ENCODE measurements at regions not wholly inside any gene's neighbourhood (a gene's known extent, or its start where the extent isn't known, plus 50 kb on each side); places are given as distances from the start of the nearest gene placed in this dataset.

DNA sequence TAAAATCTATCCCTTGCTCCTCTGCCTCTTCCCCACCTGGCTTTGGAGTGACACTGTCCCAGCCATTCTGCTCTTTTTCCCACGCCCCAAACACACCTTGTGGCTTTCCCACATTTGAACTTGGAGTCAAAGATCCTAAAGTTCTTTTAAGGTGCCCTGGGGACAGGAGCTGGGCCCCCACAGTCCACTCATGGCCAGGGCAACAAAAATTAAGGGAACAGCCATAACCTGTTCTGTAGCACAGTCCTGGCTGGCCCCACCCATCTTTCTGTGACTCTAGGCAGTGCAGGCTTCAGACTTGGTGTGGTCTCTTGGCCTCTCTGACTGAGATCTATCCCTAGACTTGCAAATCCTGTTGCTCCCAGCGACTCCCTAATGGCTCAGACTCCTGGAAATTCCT, 143.0 kb upstream of the MAGI3 start:
- no peak overlapping the region for H3K4me3 ChIP-seq (ENCODE audit: low read length)
- no peaks in the 10 kb centered on the region for H3K9me3 ChIP-seq (ENCODE audit: low read length)
- no peak for DNase-seq
- no peak overlapping the region for H3K4me3 Mint-ChIP-seq
- peaks cover 4 to 11% of the 10 kb centered on the region in 2 donors for H3K27me3 Mint-ChIP-seq
- H3K4me1 Mint-ChIP-seq = no peaks in the 10 kb centered on the region
- no peaks in the 10 kb centered on the region for H3K36me3 Mint-ChIP-seq
- no peaks in the 10 kb centered on the region for H3K4me1 ChIP-seq (ENCODE audit: insufficient read depth, low read length)
- POLR2A ChIA-PET = no interaction called here
- H3K27ac ChIP-seq (ENCODE audit: low read depth, low read length) = no peak overlapping the region
- H3K36me3 ChIP-seq (ENCODE audit: insufficient read depth, low read length) = no peaks in the 10 kb centered on the region
- no peaks in the 10 kb centered on the region for H3K9me3 Mint-ChIP-seq
- H3K27ac Mint-ChIP-seq = no peak overlapping the region
- CTCF ChIA-PET = no interaction called here
- H3K27me3 ChIP-seq (ENCODE audit: insufficient read depth, low read length, poor library complexity, severe bottlenecking) = no peaks in the 10 kb centered on the region

DNA sequence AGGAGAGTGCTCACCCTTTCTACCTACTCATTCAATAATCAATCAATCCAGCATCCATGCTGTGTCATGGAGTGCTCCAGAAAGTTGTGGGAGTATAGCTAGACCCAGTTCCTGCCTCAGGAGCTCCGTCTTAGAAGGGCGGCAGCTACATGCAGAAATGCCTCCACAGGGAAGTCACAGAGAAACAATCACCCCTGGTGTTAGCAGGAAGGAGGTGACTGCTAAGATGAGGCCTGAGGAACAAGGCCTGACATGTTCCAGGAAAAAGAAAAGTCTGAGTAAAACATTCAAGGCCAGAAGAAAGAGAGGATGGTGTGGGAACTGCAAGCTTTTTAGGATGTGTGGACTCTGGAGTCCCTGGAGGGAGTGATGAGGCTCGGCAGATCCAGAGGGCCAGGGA, 142.5 kb upstream of the MAGI3 start:
- Histone ChIP-seq H3K27me3 (ENCODE audit: insufficient read depth, low read length, poor library complexity, severe bottlenecking) (no peaks in the 10 kb centered on the region), H3K27ac (ENCODE audit: low read depth, low read length) (no peak overlapping the region), H3K4me3 (ENCODE audit: low read length) (no peak overlapping the region), H3K9me3 (ENCODE audit: low read length) (no peaks in the 10 kb centered on the region), H3K4me1 (ENCODE audit: insufficient read depth, low read length) (no peaks in the 10 kb centered on the region), H3K36me3 (ENCODE audit: insufficient read depth, low read length) (no peaks in the 10 kb centered on the region)
- no peaks in the 10 kb centered on the region for H3K9me3 Mint-ChIP-seq
- no peaks in the 10 kb centered on the region for H3K36me3 Mint-ChIP-seq
- CTCF ChIA-PET = no interaction called here
- no peaks in the 10 kb centered on the region for H3K4me1 Mint-ChIP-seq
- no peak overlapping the region for H3K27ac Mint-ChIP-seq
- DNase-seq = no peak
- H3K27me3 Mint-ChIP-seq = peaks cover 6 to 15% of the 10 kb centered on the region in 2 donors
- POLR2A ChIA-PET = no interaction called here
- H3K4me3 Mint-ChIP-seq = no peak overlapping the region

DNA sequence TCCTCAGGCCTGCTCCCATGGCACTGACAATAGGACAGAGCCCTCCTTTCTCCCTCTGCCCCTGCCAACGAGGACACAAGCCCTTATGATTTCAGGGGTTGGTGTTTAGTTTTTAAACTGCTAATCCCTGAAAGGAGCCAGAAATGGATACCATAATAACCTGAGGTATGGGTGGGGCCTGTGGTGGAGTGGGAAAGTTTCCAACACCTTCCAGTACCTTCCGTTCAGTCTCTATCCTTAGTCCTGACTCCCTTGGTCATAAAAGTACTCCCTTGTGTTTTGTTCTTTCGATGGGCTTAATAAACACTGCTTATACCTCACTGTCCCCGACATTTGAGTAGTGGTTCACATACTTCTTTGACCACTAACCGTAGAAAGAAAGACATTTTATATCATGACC, 141.8 kb upstream of the MAGI3 start:
- no peaks in the 10 kb centered on the region for H3K4me1 ChIP-seq (ENCODE audit: insufficient read depth, low read length)
- DNase-seq = no peak
- H3K9me3 ChIP-seq (ENCODE audit: low read length) = no peaks in the 10 kb centered on the region
- Mint-ChIP-seq H3K27me3 (peaks cover 9 to 15% of the 10 kb centered on the region in 2 donors), H3K4me3 (no peak overlapping the region), H3K36me3 (no peaks in the 10 kb centered on the region), H3K4me1 (no peaks in the 10 kb centered on the region), H3K27ac (no peak overlapping the region), H3K9me3 (no peaks in the 10 kb centered on the region)
- H3K4me3 ChIP-seq (ENCODE audit: low read length) = no peak overlapping the region
- ChIA-PET POLR2A (no interaction called here), CTCF (no interaction called here)
- no peak overlapping the region for H3K27ac ChIP-seq (ENCODE audit: low read depth, low read length)
- no peaks in the 10 kb centered on the region for H3K36me3 ChIP-seq (ENCODE audit: insufficient read depth, low read length)
- no peaks in the 10 kb centered on the region for H3K27me3 ChIP-seq (ENCODE audit: insufficient read depth, low read length, poor library complexity, severe bottlenecking)

DNA sequence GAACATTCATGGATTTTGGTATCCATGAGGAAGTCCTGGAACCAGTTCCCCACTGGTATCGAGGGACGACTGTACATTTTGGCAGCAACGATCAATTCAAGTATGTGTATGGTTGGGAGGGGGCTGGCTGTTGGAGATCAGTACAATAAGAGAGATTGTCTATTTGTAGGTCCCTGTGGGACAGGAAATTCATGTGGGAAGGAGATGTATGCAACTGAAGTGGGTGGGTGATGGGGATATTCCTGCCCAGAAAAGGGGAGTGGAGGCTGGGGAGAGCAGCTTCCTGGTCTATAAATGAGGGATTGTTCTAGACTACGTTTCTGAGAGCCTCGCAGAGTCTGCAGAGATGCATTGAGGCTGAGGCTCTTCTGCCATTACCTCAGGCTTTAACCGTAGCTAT, 140.2 kb upstream of the MAGI3 start:
- CTCF ChIA-PET = interaction anchor here (0.7 kb wide), 1 partner anchor 48 kb away, joined by 3 read pairs; no protein-coding TSS in a partner anchor
- no peak for DNase-seq
- Histone ChIP-seq H3K27ac (ENCODE audit: low read depth, low read length) (no peak overlapping the region), H3K4me1 (ENCODE audit: insufficient read depth, low read length) (no peaks in the 10 kb centered on the region), H3K9me3 (ENCODE audit: low read length) (no peaks in the 10 kb centered on the region), H3K4me3 (ENCODE audit: low read length) (no peak overlapping the region), H3K27me3 (ENCODE audit: insufficient read depth, low read length, poor library complexity, severe bottlenecking) (no peaks in the 10 kb centered on the region), H3K36me3 (ENCODE audit: insufficient read depth, low read length) (no peaks in the 10 kb centered on the region)
- Mint-ChIP-seq H3K4me1 (no peaks in the 10 kb centered on the region), H3K4me3 (no peak overlapping the region), H3K27ac (no peak overlapping the region), H3K9me3 (no peaks in the 10 kb centered on the region), H3K27me3 (peaks cover 12 to 20% of the 10 kb centered on the region in 2 donors), H3K36me3 (no peaks in the 10 kb centered on the region)
- POLR2A ChIA-PET = no interaction called here

DNA sequence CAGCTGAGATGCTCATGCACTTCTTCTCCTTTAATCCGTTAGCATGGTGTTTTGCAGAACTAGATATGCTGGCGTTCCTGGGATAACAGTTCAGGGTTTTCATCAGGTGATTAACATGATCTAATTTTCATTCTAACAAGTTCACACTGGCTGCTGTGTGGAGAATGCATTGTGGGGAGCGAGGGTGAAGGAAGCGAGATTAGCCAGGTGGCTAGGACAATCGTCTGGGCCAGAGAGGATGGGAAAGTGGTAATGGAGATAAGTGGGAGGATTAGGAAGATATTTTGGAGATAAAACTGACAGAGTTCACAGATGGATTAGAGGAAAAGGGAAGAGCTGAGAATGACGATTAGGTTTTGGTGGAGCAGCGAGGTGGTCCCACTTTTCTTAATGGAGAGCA, 138.1 kb upstream of the MAGI3 start:
- H3K36me3 Mint-ChIP-seq = no peaks in the 10 kb centered on the region
- peaks cover 11 to 20% of the 10 kb centered on the region in 2 donors for H3K27me3 Mint-ChIP-seq
- no peaks in the 10 kb centered on the region for H3K4me1 ChIP-seq (ENCODE audit: insufficient read depth, low read length)
- H3K27ac ChIP-seq (ENCODE audit: low read depth, low read length) = no peak overlapping the region
- POLR2A ChIA-PET = no interaction called here
- DNase-seq = no peak
- no peaks in the 10 kb centered on the region for H3K4me1 Mint-ChIP-seq
- H3K27me3 ChIP-seq (ENCODE audit: insufficient read depth, low read length, poor library complexity, severe bottlenecking) = no peaks in the 10 kb centered on the region
- no peaks in the 10 kb centered on the region for H3K36me3 ChIP-seq (ENCODE audit: insufficient read depth, low read length)
- no peak overlapping the region for H3K4me3 ChIP-seq (ENCODE audit: low read length)
- no peaks in the 10 kb centered on the region for H3K9me3 Mint-ChIP-seq
- no peaks in the 10 kb centered on the region for H3K9me3 ChIP-seq (ENCODE audit: low read length)
- no peak overlapping the region for H3K27ac Mint-ChIP-seq
- CTCF ChIA-PET = no interaction called here
- no peak overlapping the region for H3K4me3 Mint-ChIP-seq

DNA sequence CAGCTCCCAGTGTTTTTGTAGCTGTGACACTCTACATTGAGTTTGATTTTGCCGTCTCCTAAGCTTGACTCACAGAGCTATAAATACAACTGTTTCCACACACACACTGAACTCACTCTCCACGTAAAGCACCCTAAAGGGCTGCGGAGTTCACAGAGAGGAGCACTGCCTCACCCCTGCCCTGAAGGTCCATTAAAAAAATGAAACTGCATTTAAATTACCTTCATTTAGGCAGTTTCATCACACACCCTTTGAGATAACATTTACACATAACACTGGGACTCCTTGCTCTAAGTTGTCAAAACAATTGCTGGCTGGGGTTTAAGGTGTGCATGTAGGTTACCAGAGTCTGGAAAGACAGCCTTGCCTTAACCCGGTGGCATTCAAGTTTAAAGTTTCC, 137.1 kb upstream of the MAGI3 start:
- Histone ChIP-seq H3K36me3 (ENCODE audit: insufficient read depth, low read length) (no peaks in the 10 kb centered on the region), H3K9me3 (ENCODE audit: low read length) (no peaks in the 10 kb centered on the region), H3K27me3 (ENCODE audit: insufficient read depth, low read length, poor library complexity, severe bottlenecking) (no peaks in the 10 kb centered on the region), H3K4me3 (ENCODE audit: low read length) (no peak overlapping the region), H3K4me1 (ENCODE audit: insufficient read depth, low read length) (no peaks in the 10 kb centered on the region), H3K27ac (ENCODE audit: low read depth, low read length) (no peak overlapping the region)
- Mint-ChIP-seq H3K27me3 (peaks cover 11 to 24% of the 10 kb centered on the region in 2 donors), H3K36me3 (no peaks in the 10 kb centered on the region), H3K4me1 (no peaks in the 10 kb centered on the region), H3K4me3 (no peak overlapping the region), H3K9me3 (no peaks in the 10 kb centered on the region), H3K27ac (peak overlapping the region in 1 of 8 donors; percentile 56)
- CTCF ChIA-PET = no interaction called here
- DNase-seq = no peak
- POLR2A ChIA-PET = no interaction called here

DNA sequence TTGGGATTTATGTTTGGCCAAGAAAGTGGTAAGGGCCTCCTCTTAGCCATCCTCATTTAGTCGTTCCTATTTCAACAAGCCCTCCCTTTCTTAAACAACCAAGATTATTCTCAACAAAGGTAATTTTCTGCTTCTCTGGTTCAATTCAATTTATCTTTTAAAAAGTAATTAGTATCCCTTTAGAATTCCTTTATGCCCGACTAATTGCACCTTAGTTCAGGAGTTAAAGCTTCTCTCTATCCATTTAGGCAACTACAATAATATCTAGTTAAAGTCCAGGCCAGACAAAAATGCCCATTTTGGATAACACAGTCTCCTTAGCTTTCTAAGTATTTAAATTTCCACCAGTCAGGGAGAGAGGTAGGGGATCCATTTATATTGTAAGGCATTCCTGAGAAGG, 136.7 kb upstream of the MAGI3 start:
- ChIA-PET POLR2A (no interaction called here), CTCF (no interaction called here)
- no peaks in the 10 kb centered on the region for H3K27me3 ChIP-seq (ENCODE audit: insufficient read depth, low read length, poor library complexity, severe bottlenecking)
- no peak overlapping the region for H3K27ac ChIP-seq (ENCODE audit: low read depth, low read length)
- no peak for DNase-seq
- no peaks in the 10 kb centered on the region for H3K9me3 Mint-ChIP-seq
- no peaks in the 10 kb centered on the region for H3K36me3 Mint-ChIP-seq
- H3K4me3 ChIP-seq (ENCODE audit: low read length) = no peak overlapping the region
- no peaks in the 10 kb centered on the region for H3K36me3 ChIP-seq (ENCODE audit: insufficient read depth, low read length)
- H3K27ac Mint-ChIP-seq = no peak overlapping the region
- no peaks in the 10 kb centered on the region for H3K4me1 Mint-ChIP-seq
- peaks cover 11 to 27% of the 10 kb centered on the region in 2 donors for H3K27me3 Mint-ChIP-seq
- no peak overlapping the region for H3K4me3 Mint-ChIP-seq
- H3K9me3 ChIP-seq (ENCODE audit: low read length) = no peaks in the 10 kb centered on the region
- H3K4me1 ChIP-seq (ENCODE audit: insufficient read depth, low read length) = no peaks in the 10 kb centered on the region

DNA sequence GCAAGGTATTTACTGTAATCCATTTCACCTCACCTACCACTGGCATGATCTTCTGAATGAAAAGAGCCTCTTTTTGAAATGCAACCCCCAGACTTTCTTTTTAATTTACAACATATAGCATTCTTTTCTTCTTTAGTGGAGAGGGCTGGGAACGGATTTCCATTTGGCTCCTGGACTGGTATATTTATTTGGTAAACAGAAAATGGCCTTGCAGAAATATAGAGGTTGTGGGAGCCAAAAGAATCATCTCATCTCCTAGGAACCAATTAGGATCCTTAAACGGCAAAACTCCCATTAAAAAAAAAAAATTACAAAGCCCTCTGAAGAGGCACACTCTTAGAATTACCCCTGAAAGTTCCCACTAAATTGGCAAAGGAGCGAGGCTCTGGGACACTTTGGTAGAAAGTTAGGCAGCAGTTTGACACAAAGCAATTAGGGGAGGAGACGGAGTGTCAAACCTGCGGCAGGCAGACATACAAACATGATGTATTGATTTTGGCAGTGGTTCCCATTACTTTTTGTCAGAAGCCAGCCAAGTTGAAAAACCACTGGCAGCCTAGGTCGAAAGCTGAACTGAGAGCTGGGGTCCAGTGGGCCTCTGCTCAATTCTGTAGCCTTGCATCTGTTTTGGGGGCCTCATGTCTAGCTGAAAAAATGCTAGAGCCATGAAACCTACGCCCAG, 135.1 kb upstream of the MAGI3 start:
- ChIA-PET POLR2A (no interaction called here), CTCF (no interaction called here)
- H3K36me3 Mint-ChIP-seq = no peaks in the 10 kb centered on the region
- H3K9me3 Mint-ChIP-seq = no peaks in the 10 kb centered on the region
- no peak for DNase-seq
- Histone ChIP-seq H3K27ac (ENCODE audit: low read depth, low read length) (no peak overlapping the region), H3K4me1 (ENCODE audit: insufficient read depth, low read length) (no peaks in the 10 kb centered on the region), H3K4me3 (ENCODE audit: low read length) (no peak overlapping the region), H3K27me3 (ENCODE audit: insufficient read depth, low read length, poor library complexity, severe bottlenecking) (no peaks in the 10 kb centered on the region), H3K36me3 (ENCODE audit: insufficient read depth, low read length) (no peaks in the 10 kb centered on the region), H3K9me3 (ENCODE audit: low read length) (no peaks in the 10 kb centered on the region)
- H3K27ac Mint-ChIP-seq = no peak overlapping the region
- peaks cover 9 to 30% of the 10 kb centered on the region in 2 donors for H3K27me3 Mint-ChIP-seq
- no peak overlapping the region for H3K4me3 Mint-ChIP-seq
- H3K4me1 Mint-ChIP-seq = no peaks in the 10 kb centered on the region

Data from CD8-positive, alpha-beta memory T cell (primary cell).